Activated CD4-positive, alpha-beta T cell treated with anti-CD3 and anti-CD28 coated beads for 48 hours (primary cell): ENCODE measurements at regions not wholly inside any gene's neighbourhood (a gene's known extent, or its start where the extent isn't known, plus 50 kb on each side); places are given as distances from the start of the nearest gene placed in this dataset.
"Not testable (repeated sequence)": the region's sequence is repeated elsewhere in the genome, so short reads cannot be mapped to it uniquely, and the experiment has no call there.

ENCODE experiments used
- DNase-seq: peaks from one replicate; pipeline ENCODE4 v3.0.0-alpha.2; 2020

GRCh38 chr7:49486974-49487829 lies 286.2 kb upstream of the VWC2 start:
- no peak for DNase-seq

GRCh38 chr7:49487830-49488140 lies 285.7 kb upstream of the VWC2 start:
- DNase-seq: no peak

GRCh38 chr7:49488573-49488972 lies 284.9 kb upstream of the VWC2 start:
- DNase-seq: no peak

GRCh38 chr7:49497471-49497870 lies 276.0 kb upstream of the VWC2 start:
- no peak for DNase-seq

- no peak for DNase-seq
Measured at GRCh38 chr7:49500741-49501140, 272.7 kb upstream of the VWC2 start.

GRCh38 chr7:49507206-49507605 lies 266.2 kb upstream of the VWC2 start:
- DNase-seq: not testable (repeated sequence)

GRCh38 chr7:49513911-49514310 lies 259.5 kb upstream of the VWC2 start:
- no peak for DNase-seq

- no peak for DNase-seq
Measured at GRCh38 chr7:49520951-49521350, 252.5 kb upstream of the VWC2 start.

GRCh38 chr7:49522111-49522510 lies 251.3 kb upstream of the VWC2 start:
- no peak for DNase-seq

GRCh38 chr7:49523870-49524269 lies 249.6 kb upstream of the VWC2 start:
- no peak for DNase-seq

- no peak for DNase-seq
Measured at GRCh38 chr7:49527182-49527581, 246.3 kb upstream of the VWC2 start.

- no peak for DNase-seq
Measured at GRCh38 chr7:49530481-49530880, 243.0 kb upstream of the VWC2 start.

- no peak for DNase-seq
Measured at GRCh38 chr7:49563693-49564378, 209.6 kb upstream of the VWC2 start.

- DNase-seq: no peak
Measured at GRCh38 chr7:49564379-49564714, 209.1 kb upstream of the VWC2 start.

- DNase-seq: no peak
Measured at GRCh38 chr7:49577576-49577975, 195.9 kb upstream of the VWC2 start.

- DNase-seq: no peak
Measured at GRCh38 chr7:49579408-49579807, 194.0 kb upstream of the VWC2 start.

GRCh38 chr7:49580000-49580399 lies 193.4 kb upstream of the VWC2 start:
- DNase-seq: no peak

- no peak for DNase-seq
Measured at GRCh38 chr7:49580761-49581160, 192.7 kb upstream of the VWC2 start.

- no peak for DNase-seq
Measured at GRCh38 chr7:49583440-49583839, 190.0 kb upstream of the VWC2 start.

GRCh38 chr7:49596701-49597491 lies 176.5 kb upstream of the VWC2 start:
- no peak for DNase-seq

GRCh38 chr7:49597805-49598204 lies 175.6 kb upstream of the VWC2 start:
- no peak for DNase-seq

- no peak for DNase-seq
Measured at GRCh38 chr7:49611951-49612350, 161.5 kb upstream of the VWC2 start.

- DNase-seq: no peak
Measured at GRCh38 chr7:49613759-49614158, 159.7 kb upstream of the VWC2 start.

- not testable (repeated sequence) for DNase-seq
Measured at GRCh38 chr7:49614974-49615373, 158.5 kb upstream of the VWC2 start.
